A673 (cell line): ENCODE measurements at regions not wholly inside any gene's neighbourhood (a gene's known extent, or its start where the extent isn't known, plus 50 kb on each side); places are given as distances from the start of the nearest gene placed in this dataset.

Experiments used
- BruUV-seq: library from RNA; stranded (reverse); fragments of 400-500 nt; replicated peaks from 2 replicates; lab custom pipeline; 2021; lab: Mats Ljungman, UMichigan
- CTCF ChIA-PET: fragments of 300-600 bp; sonication (Branson Sonifier 250); formaldehyde crosslinking; loops from one replicate; lab custom pipeline; 2022; ENCODE audit warnings: antibody characterized with exemption; lab: Charles Lee
- POLR2A ChIA-PET: fragments of 300-600 bp; sonication (Branson Sonifier 250); formaldehyde crosslinking; loops from one replicate; lab custom pipeline; 2022; ENCODE audit warnings: antibody characterized with exemption; ENCODE audit not compliant: low non-redundant PET; lab: Charles Lee
- DNase-seq: peaks from one replicate; pipeline ENCODE4 v3.0.0-alpha.2; 2015; ENCODE audit warnings: low spot score
- H3K27ac ChIP-seq: fragments of 200-600 bp; sonication (generic); 2 replicates; pipeline ENCODE4 v1.5.1; 2016; ENCODE audit warnings: mixed run types, low read depth, mild to moderate bottlenecking, mixed read lengths, antibody characterized with exemption, low read length; ENCODE audit not compliant: poor library complexity, severe bottlenecking
- H3K27me3 ChIP-seq: fragments of 200-600 bp; sonication (generic); replicated peaks from 2 replicates; pipeline ENCODE4 v1.6.1; 2017; ENCODE audit warnings: mixed run types, low read depth, mild to moderate bottlenecking, mixed read lengths, antibody characterized with exemption, low read length; ENCODE audit not compliant: insufficient read depth, poor library complexity
- H3K36me3 ChIP-seq: fragments of 200-600 bp; sonication (generic); 2 replicates; pipeline ENCODE4 v1.6.1; 2016; ENCODE audit warnings: mixed run types, mild to moderate bottlenecking, mixed read lengths, antibody characterized with exemption, low read length; ENCODE audit not compliant: insufficient read depth, poor library complexity, severe bottlenecking
- H3K4me1 ChIP-seq: fragments of 200-600 bp; sonication (generic); 2 replicates; pipeline ENCODE4 v1.6.1; 2017; ENCODE audit warnings: mixed run types, mild to moderate bottlenecking, mixed read lengths, antibody characterized with exemption, low read length; ENCODE audit not compliant: insufficient read depth, poor library complexity, severe bottlenecking
- H3K4me3 ChIP-seq: fragments of 200-600 bp; sonication (generic); 2 replicates; pipeline ENCODE4 v1.5.1; 2016; ENCODE audit warnings: low read depth, mixed run types, mild to moderate bottlenecking, mixed read lengths, low read length; ENCODE audit not compliant: poor library complexity, severe bottlenecking
- H3K9me3 ChIP-seq: fragments of 200-600 bp; sonication (generic); 2 replicates; pipeline ENCODE4 v1.6.1; 2016; ENCODE audit warnings: mixed run types, low read depth, mild to moderate bottlenecking, mixed read lengths, antibody characterized with exemption, low read length; ENCODE audit not compliant: poor library complexity, severe bottlenecking
- EZH2 ChIP-seq: fragments of 200-600 bp; sonication (generic); IDR thresholded peaks from 2 replicates; pipeline ENCODE4 v1.6.1; 2017; ENCODE audit warnings: borderline replicate concordance, low read depth, mild to moderate bottlenecking, mixed read lengths, antibody characterized with exemption, low read length; ENCODE audit not compliant: poor library complexity, severe bottlenecking
- intact Hi-C: fragments of 100-400 bp; cut with micrococcal nuclease; formaldehyde crosslinking; loops from one replicate; pipeline ENCODE4 v1.10.0; 2022; ENCODE audit not compliant: unreplicated experiment
- TF ChIP-seq, protein P1 (sequence below): fragments of 300-800, 200-600 bp; sonication (generic); conservative IDR thresholded peaks from 2 replicates; pipeline ENCODE4 v1.5.1; 2017; ENCODE audit warnings: low read depth, mild to moderate bottlenecking, antibody characterized with exemption, low read length, moderate library complexity, mixed read lengths

DNA sequence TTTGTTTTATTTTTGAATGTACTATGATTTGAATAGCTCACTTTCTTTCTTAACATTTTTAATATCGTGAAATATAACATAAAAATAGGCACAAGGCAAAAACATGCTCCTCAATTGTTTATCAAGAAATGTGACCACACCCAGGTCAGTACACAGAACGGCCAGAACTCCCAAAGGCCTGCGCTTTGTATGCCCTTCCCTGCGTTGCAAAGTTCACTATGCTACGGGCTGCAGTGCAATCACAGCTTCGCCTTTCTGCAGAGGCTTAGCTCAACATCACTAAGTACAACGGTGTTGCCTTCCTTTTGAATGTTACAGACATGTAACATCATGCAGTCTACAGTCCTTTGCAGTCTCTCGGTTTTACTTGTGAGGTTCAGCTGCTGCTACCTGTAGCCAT lies 333.4 kb downstream of the THBS2 start:
- POLR2A ChIA-PET: no interaction called here
- Histone ChIP-seq H3K4me1 (no peaks in the 10 kb centered on the region), H3K27me3 (peaks cover 3% of the 10 kb centered on the region), H3K9me3 (no peaks in the 10 kb centered on the region), H3K4me3 (no peak overlapping the region), H3K36me3 (no peaks in the 10 kb centered on the region), H3K27ac (no peak overlapping the region)
- TF ChIP-seq EZH2: no peak
- TF ChIP-seq, protein P1, sequence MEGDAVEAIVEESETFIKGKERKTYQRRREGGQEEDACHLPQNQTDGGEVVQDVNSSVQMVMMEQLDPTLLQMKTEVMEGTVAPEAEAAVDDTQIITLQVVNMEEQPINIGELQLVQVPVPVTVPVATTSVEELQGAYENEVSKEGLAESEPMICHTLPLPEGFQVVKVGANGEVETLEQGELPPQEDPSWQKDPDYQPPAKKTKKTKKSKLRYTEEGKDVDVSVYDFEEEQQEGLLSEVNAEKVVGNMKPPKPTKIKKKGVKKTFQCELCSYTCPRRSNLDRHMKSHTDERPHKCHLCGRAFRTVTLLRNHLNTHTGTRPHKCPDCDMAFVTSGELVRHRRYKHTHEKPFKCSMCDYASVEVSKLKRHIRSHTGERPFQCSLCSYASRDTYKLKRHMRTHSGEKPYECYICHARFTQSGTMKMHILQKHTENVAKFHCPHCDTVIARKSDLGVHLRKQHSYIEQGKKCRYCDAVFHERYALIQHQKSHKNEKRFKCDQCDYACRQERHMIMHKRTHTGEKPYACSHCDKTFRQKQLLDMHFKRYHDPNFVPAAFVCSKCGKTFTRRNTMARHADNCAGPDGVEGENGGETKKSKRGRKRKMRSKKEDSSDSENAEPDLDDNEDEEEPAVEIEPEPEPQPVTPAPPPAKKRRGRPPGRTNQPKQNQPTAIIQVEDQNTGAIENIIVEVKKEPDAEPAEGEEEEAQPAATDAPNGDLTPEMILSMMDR: no peak
- DNase-seq: no peak
- CTCF ChIA-PET: no interaction called here
- BruUV-seq: no TSS peak
- intact Hi-C loops: no loop called here

DNA sequence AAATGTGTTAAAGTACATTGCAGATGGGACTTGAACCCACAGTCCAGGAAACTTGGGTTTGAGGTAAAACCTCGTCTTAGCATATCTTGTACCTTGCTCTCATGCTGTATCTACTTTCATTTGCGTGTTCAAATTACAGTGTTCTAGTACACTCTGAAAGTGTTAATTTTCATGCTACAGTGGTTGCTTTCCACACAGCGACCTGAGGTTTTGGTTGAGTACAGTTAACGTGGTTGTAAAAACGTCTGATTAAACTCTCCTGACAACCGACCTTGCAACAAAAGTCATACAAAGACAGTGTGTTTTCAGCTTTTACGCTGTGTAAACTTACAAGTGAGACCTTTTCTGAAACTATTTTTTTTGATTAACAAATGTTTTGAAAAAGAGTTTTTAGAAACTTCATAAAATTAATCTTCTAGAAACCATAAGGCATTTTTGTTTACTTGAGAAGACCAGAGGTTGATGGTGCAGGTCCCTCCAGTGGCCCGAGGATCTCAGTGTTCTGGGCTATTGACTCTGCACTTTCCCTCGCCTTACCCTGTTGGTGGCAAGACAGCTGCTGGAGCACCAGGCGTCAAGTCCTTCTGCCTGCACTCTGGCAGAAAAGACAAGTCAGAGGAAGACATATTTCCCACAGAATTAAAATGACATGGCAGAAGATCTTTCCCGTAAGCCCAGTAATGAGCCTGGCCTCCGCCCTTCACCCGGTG lies 334.0 kb downstream of the THBS2 start:
- Histone ChIP-seq H3K9me3 (no peaks in the 10 kb centered on the region), H3K27ac (no peak overlapping the region), H3K4me1 (no peaks in the 10 kb centered on the region), H3K4me3 (no peak overlapping the region), H3K27me3 (peaks cover 3% of the 10 kb centered on the region), H3K36me3 (no peaks in the 10 kb centered on the region)
- intact Hi-C loops: no loop called here
- no TSS peak for BruUV-seq
- no peak for DNase-seq
- no peak for TF ChIP-seq EZH2
- TF ChIP-seq, protein P1: no peak
- ChIA-PET CTCF (no interaction called here), POLR2A (no interaction called here)

- H3K9me3 ChIP-seq: no peaks in the 10 kb centered on the region
- no peaks in the 10 kb centered on the region for H3K4me1 ChIP-seq
- BruUV-seq: no TSS peak
- ChIA-PET POLR2A (no interaction called here), CTCF (no interaction called here)
- H3K27ac ChIP-seq: no peak overlapping the region
- no peak overlapping the region for H3K4me3 ChIP-seq
- intact Hi-C loops: no loop called here
- TF ChIP-seq EZH2: no peak
- TF ChIP-seq, protein P1: no peak
- no peak for DNase-seq
- H3K36me3 ChIP-seq: no peaks in the 10 kb centered on the region
- peaks cover 3% of the 10 kb centered on the region for H3K27me3 ChIP-seq
Measured at GRCh38 chr6:168916576-168917211, 337.0 kb downstream of the THBS2 start.
